ENCODE measurements at regions not wholly inside any gene's neighbourhood (a gene's known extent, or its start where the extent isn't known, plus 50 kb on each side); places are given as distances from the start of the nearest gene placed in this dataset.

- DNase-seq (ENCODE audit: low read depth, low spot score) = no peak
These were observed 293.8 kb upstream of the POU3F1 start for GRCh38 chr1:38340409-38340808.

GRCh38 chr1:38337711-38338110, 291.1 kb upstream of the POU3F1 start:
- DNase-seq (ENCODE audit: low read depth, low spot score) = no peak

GRCh38 chr1:38336961-38337360, 290.4 kb upstream of the POU3F1 start:
- DNase-seq (ENCODE audit: low read depth, low spot score) = no peak

- DNase-seq (ENCODE audit: low read depth, low spot score) = no peak
These were observed 289.8 kb upstream of the POU3F1 start for GRCh38 chr1:38336301-38336923.

GRCh38 chr1:38334930-38335592, 288.5 kb upstream of the POU3F1 start:
- DNase-seq (ENCODE audit: low read depth, low spot score) = no peak

- DNase-seq (ENCODE audit: low read depth, low spot score) = no peak
These were observed 286.2 kb upstream of the POU3F1 start for GRCh38 chr1:38332649-38333310.

- no peak for DNase-seq (ENCODE audit: low read depth, low spot score)
These were observed 285.1 kb upstream of the POU3F1 start for GRCh38 chr1:38331496-38332210.

- no peak for DNase-seq (ENCODE audit: low read depth, low spot score)
These were observed 284.2 kb upstream of the POU3F1 start for GRCh38 chr1:38330799-38331198.

- no peak for DNase-seq (ENCODE audit: low read depth, low spot score)
These were observed 283.1 kb upstream of the POU3F1 start for GRCh38 chr1:38329644-38330043.

- no peak for DNase-seq (ENCODE audit: low read depth, low spot score)
These were observed 281.9 kb upstream of the POU3F1 start for GRCh38 chr1:38328278-38329035.

GRCh38 chr1:38327559-38327973, 281.0 kb upstream of the POU3F1 start:
- no peak for DNase-seq (ENCODE audit: low read depth, low spot score)

- DNase-seq (ENCODE audit: low read depth, low spot score) = no peak
These were observed 280.3 kb upstream of the POU3F1 start for GRCh38 chr1:38326856-38327255.

GRCh38 chr1:38326135-38326534, 279.5 kb upstream of the POU3F1 start:
- DNase-seq (ENCODE audit: low read depth, low spot score) = no peak

- no peak for DNase-seq (ENCODE audit: low read depth, low spot score)
These were observed 266.2 kb upstream of the POU3F1 start for GRCh38 chr1:38312753-38313152.

- DNase-seq (ENCODE audit: low read depth, low spot score) = no peak
These were observed 263.5 kb upstream of the POU3F1 start for GRCh38 chr1:38310079-38310478.

GRCh38 chr1:38308780-38309179, 262.2 kb upstream of the POU3F1 start:
- DNase-seq (ENCODE audit: low read depth, low spot score) = no peak

GRCh38 chr1:38305666-38306065, 259.1 kb upstream of the POU3F1 start:
- no peak for DNase-seq (ENCODE audit: low read depth, low spot score)

GRCh38 chr1:38303843-38304242, 257.2 kb upstream of the POU3F1 start:
- DNase-seq (ENCODE audit: low read depth, low spot score) = no peak

- DNase-seq (ENCODE audit: low read depth, low spot score) = no peak
These were observed 254.4 kb upstream of the POU3F1 start for GRCh38 chr1:38301040-38301439.

GRCh38 chr1:38300616-38301015, 254.0 kb upstream of the POU3F1 start:
- DNase-seq (ENCODE audit: low read depth, low spot score) = no peak

- peak; percentile 13 for DNase-seq (ENCODE audit: low read depth, low spot score)
These were observed 251.2 kb upstream of the POU3F1 start for GRCh38 chr1:38297842-38298241.

GRCh38 chr1:38297246-38297645, 250.7 kb upstream of the POU3F1 start:
- DNase-seq (ENCODE audit: low read depth, low spot score) = no peak

Data from brain pericyte (primary cell).